ENCODE measurements at regions not wholly inside any gene's neighbourhood (a gene's known extent, or its start where the extent isn't known, plus 50 kb on each side); places are given as distances from the start of the nearest gene placed in this dataset.

GRCh38 chr15:39092354-39092753, 488.5 kb upstream of the THBS1 start:
- Histone ChIP-seq H3K4me3 (ENCODE audit: control insufficient read depth in 1 of 7, extremely low read depth in 1 of 7, insufficient read depth in 4 of 7, low read depth in 2 of 7, low read length in 6 of 7) (no peak overlapping the region), H3K36me3 (ENCODE audit: control insufficient read depth in 4 of 4, insufficient read depth in 4 of 4, low read length in 3 of 4) (no peaks in the 10 kb centered on the region), H3K27ac (ENCODE audit: insufficient read depth in 1 of 2, low read depth in 1 of 2, low read length in 2 of 2, poor library complexity in 1 of 2, severe bottlenecking in 2 of 2) (no peak overlapping the region), H3K9me3 (ENCODE audit: control extremely low read depth in 1 of 5, control insufficient read depth in 4 of 5, insufficient read depth in 2 of 5, low read depth in 1 of 5, low read length in 4 of 5) (no peaks in the 10 kb centered on the region), H3K4me1 (ENCODE audit: control extremely low read depth in 1 of 4, control insufficient read depth in 4 of 4, insufficient read depth in 4 of 4, low read length in 3 of 4) (no peaks in the 10 kb centered on the region), H3K27me3 (replicated peaks in 2 of 5; ENCODE audit: control insufficient read depth in 4 of 5, insufficient read depth in 5 of 5, low read length in 4 of 5) (no peaks in the 10 kb centered on the region)
- ChIA-PET POLR2A (no interaction called here), CTCF (no interaction called here)
- no peak for DNase-seq
- WGBS (ENCODE audit: insufficient coverage): 97% methylated on average over 4 of the region's 4 CpGs

GRCh38 chr15:39092761-39093160, 488.1 kb upstream of the THBS1 start:
- 90% methylated on average over 2 of the region's 2 CpGs for WGBS (ENCODE audit: insufficient coverage)
- no peaks in the 10 kb centered on the region for H3K9me3 ChIP-seq (ENCODE audit: control extremely low read depth in 1 of 5, control insufficient read depth in 4 of 5, insufficient read depth in 2 of 5, low read depth in 1 of 5, low read length in 4 of 5)
- no peak overlapping the region for H3K4me3 ChIP-seq (ENCODE audit: control insufficient read depth in 1 of 7, extremely low read depth in 1 of 7, insufficient read depth in 4 of 7, low read depth in 2 of 7, low read length in 6 of 7)
- DNase-seq: no peak
- no peaks in the 10 kb centered on the region for H3K4me1 ChIP-seq (ENCODE audit: control extremely low read depth in 1 of 4, control insufficient read depth in 4 of 4, insufficient read depth in 4 of 4, low read length in 3 of 4)
- H3K27ac ChIP-seq (ENCODE audit: insufficient read depth in 1 of 2, low read depth in 1 of 2, low read length in 2 of 2, poor library complexity in 1 of 2, severe bottlenecking in 2 of 2): no peak overlapping the region
- ChIA-PET POLR2A (no interaction called here), CTCF (no interaction called here)
- no peaks in the 10 kb centered on the region for H3K36me3 ChIP-seq (ENCODE audit: control insufficient read depth in 4 of 4, insufficient read depth in 4 of 4, low read length in 3 of 4)
- no peaks in the 10 kb centered on the region for H3K27me3 ChIP-seq (replicated peaks in 2 of 5; ENCODE audit: control insufficient read depth in 4 of 5, insufficient read depth in 5 of 5, low read length in 4 of 5)

- H3K4me1 ChIP-seq (ENCODE audit: control extremely low read depth in 1 of 4, control insufficient read depth in 4 of 4, insufficient read depth in 4 of 4, low read length in 3 of 4): no peaks in the 10 kb centered on the region
- ChIA-PET POLR2A (no interaction called here), CTCF (no interaction called here)
- no peak overlapping the region for H3K4me3 ChIP-seq (ENCODE audit: control insufficient read depth in 1 of 7, extremely low read depth in 1 of 7, insufficient read depth in 4 of 7, low read depth in 2 of 7, low read length in 6 of 7)
- H3K27ac ChIP-seq (ENCODE audit: insufficient read depth in 1 of 2, low read depth in 1 of 2, low read length in 2 of 2, poor library complexity in 1 of 2, severe bottlenecking in 2 of 2): no peak overlapping the region
- no peaks in the 10 kb centered on the region for H3K27me3 ChIP-seq (replicated peaks in 2 of 5; ENCODE audit: control insufficient read depth in 4 of 5, insufficient read depth in 5 of 5, low read length in 4 of 5)
- H3K9me3 ChIP-seq (ENCODE audit: control extremely low read depth in 1 of 5, control insufficient read depth in 4 of 5, insufficient read depth in 2 of 5, low read depth in 1 of 5, low read length in 4 of 5): no peaks in the 10 kb centered on the region
- no peak for DNase-seq
- no peaks in the 10 kb centered on the region for H3K36me3 ChIP-seq (ENCODE audit: control insufficient read depth in 4 of 4, insufficient read depth in 4 of 4, low read length in 3 of 4)
These were observed 486.8 kb upstream of the THBS1 start for GRCh38 chr15:39094116-39094515.

GRCh38 chr15:39095218-39095879, 485.5 kb upstream of the THBS1 start:
- Histone ChIP-seq H3K27me3 (replicated peaks in 2 of 5; ENCODE audit: control insufficient read depth in 4 of 5, insufficient read depth in 5 of 5, low read length in 4 of 5) (no peaks in the 10 kb centered on the region), H3K36me3 (ENCODE audit: control insufficient read depth in 4 of 4, insufficient read depth in 4 of 4, low read length in 3 of 4) (no peaks in the 10 kb centered on the region), H3K9me3 (ENCODE audit: control extremely low read depth in 1 of 5, control insufficient read depth in 4 of 5, insufficient read depth in 2 of 5, low read depth in 1 of 5, low read length in 4 of 5) (no peaks in the 10 kb centered on the region), H3K27ac (ENCODE audit: insufficient read depth in 1 of 2, low read depth in 1 of 2, low read length in 2 of 2, poor library complexity in 1 of 2, severe bottlenecking in 2 of 2) (no peak overlapping the region), H3K4me3 (ENCODE audit: control insufficient read depth in 1 of 7, extremely low read depth in 1 of 7, insufficient read depth in 4 of 7, low read depth in 2 of 7, low read length in 6 of 7) (no peak overlapping the region), H3K4me1 (ENCODE audit: control extremely low read depth in 1 of 4, control insufficient read depth in 4 of 4, insufficient read depth in 4 of 4, low read length in 3 of 4) (no peaks in the 10 kb centered on the region)
- CTCF ChIA-PET: interaction anchor here (1.1 to 1.6 kb wide), 2 partner anchors 10 to 61 kb away, joined by 3 read pairs; no protein-coding TSS in a partner anchor
- 94% methylated on average over 7 of the region's 8 CpGs for WGBS (ENCODE audit: insufficient coverage)
- DNase-seq: no peak
- POLR2A ChIA-PET: no interaction called here

- ChIA-PET POLR2A (no interaction called here), CTCF (interaction anchor here (1.6 kb wide), 1 partner anchor 12 kb away, joined by 3 read pairs; no protein-coding TSS in a partner anchor)
- Histone ChIP-seq H3K9me3 (ENCODE audit: control extremely low read depth in 1 of 5, control insufficient read depth in 4 of 5, insufficient read depth in 2 of 5, low read depth in 1 of 5, low read length in 4 of 5) (no peaks in the 10 kb centered on the region), H3K27ac (ENCODE audit: insufficient read depth in 1 of 2, low read depth in 1 of 2, low read length in 2 of 2, poor library complexity in 1 of 2, severe bottlenecking in 2 of 2) (no peak overlapping the region), H3K4me3 (ENCODE audit: control insufficient read depth in 1 of 7, extremely low read depth in 1 of 7, insufficient read depth in 4 of 7, low read depth in 2 of 7, low read length in 6 of 7) (no peak overlapping the region), H3K36me3 (ENCODE audit: control insufficient read depth in 4 of 4, insufficient read depth in 4 of 4, low read length in 3 of 4) (no peaks in the 10 kb centered on the region), H3K4me1 (ENCODE audit: control extremely low read depth in 1 of 4, control insufficient read depth in 4 of 4, insufficient read depth in 4 of 4, low read length in 3 of 4) (no peaks in the 10 kb centered on the region), H3K27me3 (replicated peaks in 2 of 5; ENCODE audit: control insufficient read depth in 4 of 5, insufficient read depth in 5 of 5, low read length in 4 of 5) (no peaks in the 10 kb centered on the region)
- 100% methylated on average over 2 of the region's 3 CpGs for WGBS (ENCODE audit: insufficient coverage)
- DNase-seq: no peak
These were observed 484.2 kb upstream of the THBS1 start for GRCh38 chr15:39096608-39097205.

- H3K27me3 ChIP-seq (replicated peaks in 2 of 5; ENCODE audit: control insufficient read depth in 4 of 5, insufficient read depth in 5 of 5, low read length in 4 of 5): no peaks in the 10 kb centered on the region
- no peaks in the 10 kb centered on the region for H3K9me3 ChIP-seq (ENCODE audit: control extremely low read depth in 1 of 5, control insufficient read depth in 4 of 5, insufficient read depth in 2 of 5, low read depth in 1 of 5, low read length in 4 of 5)
- ChIA-PET CTCF (no interaction called here), POLR2A (no interaction called here)
- WGBS (ENCODE audit: insufficient coverage): 100% methylated on average over 2 of the region's 2 CpGs
- H3K4me1 ChIP-seq (ENCODE audit: control extremely low read depth in 1 of 4, control insufficient read depth in 4 of 4, insufficient read depth in 4 of 4, low read length in 3 of 4): no peaks in the 10 kb centered on the region
- DNase-seq: no peak
- no peak overlapping the region for H3K27ac ChIP-seq (ENCODE audit: insufficient read depth in 1 of 2, low read depth in 1 of 2, low read length in 2 of 2, poor library complexity in 1 of 2, severe bottlenecking in 2 of 2)
- no peaks in the 10 kb centered on the region for H3K36me3 ChIP-seq (ENCODE audit: control insufficient read depth in 4 of 4, insufficient read depth in 4 of 4, low read length in 3 of 4)
- H3K4me3 ChIP-seq (ENCODE audit: control insufficient read depth in 1 of 7, extremely low read depth in 1 of 7, insufficient read depth in 4 of 7, low read depth in 2 of 7, low read length in 6 of 7): no peak overlapping the region
These were observed 481.4 kb upstream of the THBS1 start for GRCh38 chr15:39099524-39099923.

DNA sequence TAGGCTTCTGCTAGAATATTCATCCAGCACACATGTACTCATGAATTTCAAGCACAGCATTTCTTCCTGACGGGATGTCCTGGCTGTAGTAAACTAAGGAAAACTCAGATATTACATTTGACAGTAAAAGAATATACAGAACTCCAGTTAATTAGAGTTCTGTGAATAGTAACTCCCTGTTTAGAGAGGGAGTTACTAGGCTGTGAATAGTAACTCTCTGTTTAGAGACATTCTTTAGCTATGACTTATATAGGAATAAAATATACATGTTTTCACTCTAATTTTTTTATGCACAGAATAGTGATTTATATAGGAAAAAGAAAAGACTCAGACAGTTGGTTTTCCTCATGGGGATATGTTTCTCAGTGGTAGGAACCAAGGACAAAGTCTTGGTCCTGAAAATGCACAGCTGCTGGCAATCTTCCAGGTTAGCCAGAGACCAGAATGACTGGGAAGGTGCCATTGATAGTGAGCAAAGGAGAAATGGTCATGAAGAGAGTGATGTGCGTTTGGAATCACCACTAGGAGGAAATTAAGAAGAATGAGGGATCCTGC, 480.7 kb upstream of the THBS1 start:
- WGBS (ENCODE audit: insufficient coverage): 78% methylated on average over 1 of the region's 2 CpGs
- H3K27me3 ChIP-seq (replicated peaks in 2 of 5; ENCODE audit: control insufficient read depth in 4 of 5, insufficient read depth in 5 of 5, low read length in 4 of 5): no peaks in the 10 kb centered on the region
- H3K36me3 ChIP-seq (ENCODE audit: control insufficient read depth in 4 of 4, insufficient read depth in 4 of 4, low read length in 3 of 4): no peaks in the 10 kb centered on the region
- no peaks in the 10 kb centered on the region for H3K4me1 ChIP-seq (ENCODE audit: control extremely low read depth in 1 of 4, control insufficient read depth in 4 of 4, insufficient read depth in 4 of 4, low read length in 3 of 4)
- no peaks in the 10 kb centered on the region for H3K9me3 ChIP-seq (ENCODE audit: control extremely low read depth in 1 of 5, control insufficient read depth in 4 of 5, insufficient read depth in 2 of 5, low read depth in 1 of 5, low read length in 4 of 5)
- no peak for DNase-seq
- no peak overlapping the region for H3K4me3 ChIP-seq (ENCODE audit: control insufficient read depth in 1 of 7, extremely low read depth in 1 of 7, insufficient read depth in 4 of 7, low read depth in 2 of 7, low read length in 6 of 7)
- ChIA-PET CTCF (interaction anchor here (0.5 kb wide), 1 partner anchor 35 kb away, joined by 3 read pairs; no protein-coding TSS in a partner anchor), POLR2A (no interaction called here)
- H3K27ac ChIP-seq (ENCODE audit: insufficient read depth in 1 of 2, low read depth in 1 of 2, low read length in 2 of 2, poor library complexity in 1 of 2, severe bottlenecking in 2 of 2): no peak overlapping the region
